GM18951 (cell line): ENCODE measurements at regions not wholly inside any gene's neighbourhood (a gene's known extent, or its start where the extent isn't known, plus 50 kb on each side); places are given as distances from the start of the nearest gene placed in this dataset.
"Not testable (repeated sequence)": the region's sequence is repeated elsewhere in the genome, so short reads cannot be mapped to it uniquely, and the experiment has no call there.

ENCODE experiments used
- in situ Hi-C: fragments of 300-500 bp; cut with MboI; formaldehyde crosslinking; loops from one replicate; pipeline ENCODE4 v1.12.0; 2022; ENCODE audit warnings: low sequenced_read_pairs, mixed read lengths, inconsistent platforms; ENCODE audit not compliant: unreplicated experiment

DNA sequence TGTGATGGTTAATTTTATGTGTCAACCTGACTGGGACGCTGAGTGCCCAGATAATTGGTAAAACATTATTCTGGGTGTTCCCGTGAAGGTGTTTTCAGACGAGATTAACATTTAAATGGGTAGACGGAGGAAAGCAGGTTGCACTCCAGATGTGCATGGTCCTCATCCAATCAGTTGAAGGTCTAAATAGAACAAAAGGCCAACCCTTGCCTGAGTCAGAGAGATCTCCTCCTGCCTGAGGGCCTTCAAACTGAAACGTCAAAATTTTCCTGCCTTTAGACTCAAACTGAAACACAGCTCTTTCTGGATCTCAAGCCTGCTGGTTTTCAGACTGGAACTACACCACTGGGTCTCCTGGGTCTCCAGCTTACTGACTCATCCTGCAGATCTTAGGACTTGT is 73.5 kb downstream of the NPIPA8 start:
- in situ Hi-C loops: not testable (repeated sequence)

DNA sequence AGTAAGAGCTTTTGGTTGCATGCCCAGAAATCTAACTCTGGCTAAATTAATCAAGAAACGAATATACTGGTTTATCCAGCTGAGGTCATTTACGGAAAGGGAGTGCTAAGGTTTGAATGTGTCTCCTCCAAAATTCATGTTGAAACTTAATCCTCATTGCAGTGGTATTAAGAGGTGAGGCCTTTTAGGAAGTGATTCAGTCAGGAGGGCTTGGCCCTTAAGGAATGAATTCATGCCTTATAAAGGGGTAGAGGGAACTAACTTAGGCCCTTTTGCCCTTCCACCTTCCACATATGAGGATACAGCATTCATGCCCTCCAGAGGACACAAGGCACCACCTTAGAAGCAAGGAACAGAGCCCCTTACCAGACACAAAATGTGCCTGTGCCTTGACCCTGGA is 74.7 kb downstream of the NPIPA8 start:
- in situ Hi-C loops: not testable (repeated sequence)

DNA sequence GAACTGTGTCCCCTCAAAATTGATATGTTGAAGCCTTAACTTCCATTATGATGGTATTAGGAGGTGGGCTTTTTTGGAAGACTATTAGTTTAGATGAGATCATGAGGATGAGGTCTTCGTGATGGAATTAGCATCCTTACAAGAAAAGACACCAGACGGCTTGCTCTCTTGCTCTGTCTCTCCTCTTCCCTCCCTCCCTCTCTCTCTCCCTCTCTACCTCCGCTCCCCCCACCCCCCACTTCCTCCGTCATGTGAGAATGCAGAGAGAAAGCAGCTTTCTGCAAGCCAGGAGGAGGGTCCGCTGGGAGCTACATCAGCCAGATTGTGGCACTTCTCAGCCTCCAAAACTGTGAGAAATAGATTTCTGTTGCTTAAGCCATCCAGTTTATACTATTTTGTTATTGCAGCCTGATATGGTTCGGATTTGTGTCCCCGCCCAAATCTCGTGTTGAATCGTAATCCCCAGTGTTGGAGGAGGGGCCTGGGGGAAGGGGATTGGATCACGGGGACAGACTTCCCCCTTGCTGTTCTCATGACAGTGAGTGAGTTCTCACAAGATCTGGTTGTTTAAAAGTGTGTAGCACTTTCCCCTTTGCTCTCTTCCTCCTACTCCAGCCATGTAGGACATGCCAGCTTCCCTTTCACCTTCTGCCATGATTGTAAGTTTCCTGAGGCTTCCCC is 76.9 kb downstream of the NPIPA8 start:
- in situ Hi-C loops: not testable (repeated sequence)

DNA sequence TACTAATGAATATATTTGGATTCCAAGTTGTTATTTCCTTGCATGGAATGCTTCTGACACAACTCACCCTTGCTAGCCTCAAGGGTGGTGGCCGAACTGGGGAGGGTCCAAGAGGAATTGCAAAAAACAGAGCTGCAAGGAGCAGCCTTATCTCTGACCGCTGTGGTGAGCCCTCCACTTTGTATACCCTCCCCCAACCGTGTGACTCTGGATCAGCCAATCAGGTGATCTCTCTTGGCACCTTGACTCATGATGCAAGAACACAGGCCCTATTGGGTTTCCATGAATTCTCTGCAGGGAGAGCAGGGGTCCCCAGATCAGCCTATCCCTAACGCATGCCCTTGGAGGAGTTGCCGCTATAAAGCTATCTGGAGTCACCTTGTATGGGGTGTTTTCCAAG is 83.6 kb downstream of the NPIPA8 start:
- in situ Hi-C loops: not testable (repeated sequence)

DNA sequence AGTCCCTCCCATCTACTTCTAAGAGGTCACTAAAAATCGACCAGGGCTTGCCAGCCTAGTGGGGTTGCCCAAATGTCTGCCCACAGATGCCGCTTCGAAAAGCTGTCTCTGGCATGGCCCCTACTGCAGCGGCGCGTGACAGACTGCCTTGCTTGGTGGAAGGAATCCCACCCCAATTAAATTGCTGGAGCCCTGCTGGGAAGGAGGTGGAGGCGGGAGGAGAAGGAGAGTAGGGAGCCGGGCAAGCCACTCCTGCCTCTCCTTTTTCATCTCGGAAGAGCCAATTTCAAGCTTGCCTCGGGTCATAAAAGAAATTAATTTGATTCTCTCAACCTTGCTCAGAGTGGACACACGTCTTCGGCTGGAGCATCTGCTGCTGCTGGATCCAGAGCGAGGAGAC is 106.0 kb downstream of the NPIPA8 start:
- in situ Hi-C loops: not testable (repeated sequence)

DNA sequence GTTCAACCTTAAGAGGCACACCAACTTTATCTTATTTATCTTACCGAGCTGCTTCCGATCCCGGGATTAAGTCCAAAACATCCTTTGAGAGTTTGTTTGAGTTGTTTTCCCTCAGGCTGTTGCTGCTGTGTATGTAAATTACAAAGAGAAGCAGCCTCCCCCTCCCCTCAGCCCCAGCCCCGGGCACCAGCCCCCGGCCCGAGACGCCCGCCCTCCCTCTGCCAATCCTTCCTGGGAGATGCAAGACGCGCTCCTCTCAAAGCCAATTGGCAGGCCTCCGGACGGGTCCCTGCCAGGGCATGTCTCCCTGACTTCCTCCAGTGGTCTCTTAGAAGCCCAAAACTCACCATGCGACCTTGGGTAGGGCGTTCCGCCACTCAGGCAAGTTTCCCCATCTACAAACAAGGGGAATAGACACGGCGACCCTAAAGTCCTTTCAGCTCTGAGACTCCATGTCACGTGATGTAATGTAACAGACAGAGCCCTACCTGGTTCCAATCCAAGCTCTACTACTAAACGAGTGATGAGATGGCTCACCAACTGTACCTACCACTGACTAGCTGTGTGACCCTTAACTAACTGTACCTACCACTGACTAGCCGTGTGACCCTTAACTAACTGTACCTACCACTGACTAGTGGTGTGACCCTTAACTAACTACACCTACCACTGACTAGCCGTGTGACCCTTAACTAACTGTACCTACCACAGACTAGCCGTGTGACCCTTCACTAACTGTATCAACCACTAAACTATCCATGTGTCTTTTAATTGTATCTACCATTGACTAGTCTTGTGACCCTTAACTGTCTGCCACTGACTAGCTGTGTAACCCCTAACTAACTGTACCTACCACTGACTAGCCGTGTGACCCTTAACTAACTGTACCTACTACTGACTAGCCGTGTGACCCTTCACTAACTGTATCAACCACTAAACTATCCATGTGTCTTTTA is 114.2 kb downstream of the NPIPA8 start:
- in situ Hi-C loops: not testable (repeated sequence)

DNA sequence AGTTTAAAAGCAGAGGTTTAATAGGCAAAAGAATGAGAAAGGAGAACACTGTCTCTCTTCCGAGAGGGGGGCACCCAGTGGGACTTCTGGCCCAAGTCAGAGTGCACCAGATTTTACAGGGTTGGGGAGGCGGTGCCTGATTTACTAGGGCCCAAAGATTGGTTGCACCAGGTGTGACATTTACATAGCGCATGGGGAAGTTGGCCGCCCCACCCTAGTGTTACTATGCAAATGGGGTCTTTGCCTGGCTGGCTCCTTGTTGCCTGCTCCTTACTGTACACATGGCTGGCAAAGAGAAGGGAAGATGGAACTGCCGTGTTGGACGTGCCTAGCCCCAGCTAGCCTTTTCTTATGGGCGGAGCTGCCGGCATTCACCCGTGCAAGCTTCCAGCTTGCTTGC is 118.8 kb downstream of the NPIPA8 start:
- in situ Hi-C loops: not testable (repeated sequence)

DNA sequence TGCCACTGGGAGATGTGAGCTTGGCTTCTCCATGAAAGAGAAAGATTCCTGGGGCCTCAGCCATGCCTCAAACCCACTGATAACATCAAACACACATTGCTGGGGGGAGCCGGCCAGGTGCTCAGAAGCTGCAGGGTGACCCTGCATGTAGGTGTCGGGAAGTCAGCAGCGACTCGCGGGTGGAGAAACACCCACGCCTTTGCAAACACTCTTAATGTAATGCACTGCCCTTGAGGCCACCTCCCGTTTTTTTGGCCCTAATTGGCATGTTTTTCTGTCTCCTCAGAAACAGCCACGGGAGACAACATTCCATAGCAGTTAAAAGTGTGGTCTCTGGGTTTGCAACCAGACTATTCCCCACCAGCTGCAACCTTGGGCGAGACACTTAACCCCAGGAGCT is 119.7 kb downstream of the NPIPA8 start:
- in situ Hi-C loops: not testable (repeated sequence)

DNA sequence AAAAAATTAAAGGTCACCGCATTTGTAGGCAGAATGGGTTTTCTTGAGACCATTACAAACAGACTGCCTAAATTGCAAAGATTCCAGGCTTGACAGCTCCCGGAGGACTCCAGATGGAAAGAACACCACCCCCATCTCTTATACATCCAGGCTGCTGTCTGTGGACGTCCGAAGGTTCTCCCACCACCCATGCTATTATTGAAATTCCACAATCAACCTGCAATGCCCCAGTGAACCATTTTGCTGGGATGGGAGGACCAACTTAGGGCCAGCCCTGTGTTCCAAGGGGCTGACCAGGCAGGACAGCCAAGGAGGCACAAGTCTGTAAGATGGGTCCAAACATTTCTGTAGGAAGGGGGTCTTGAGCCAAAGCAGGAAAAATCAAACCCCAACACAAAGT is 122.7 kb downstream of the NPIPA8 start:
- in situ Hi-C loops: not testable (repeated sequence)

DNA sequence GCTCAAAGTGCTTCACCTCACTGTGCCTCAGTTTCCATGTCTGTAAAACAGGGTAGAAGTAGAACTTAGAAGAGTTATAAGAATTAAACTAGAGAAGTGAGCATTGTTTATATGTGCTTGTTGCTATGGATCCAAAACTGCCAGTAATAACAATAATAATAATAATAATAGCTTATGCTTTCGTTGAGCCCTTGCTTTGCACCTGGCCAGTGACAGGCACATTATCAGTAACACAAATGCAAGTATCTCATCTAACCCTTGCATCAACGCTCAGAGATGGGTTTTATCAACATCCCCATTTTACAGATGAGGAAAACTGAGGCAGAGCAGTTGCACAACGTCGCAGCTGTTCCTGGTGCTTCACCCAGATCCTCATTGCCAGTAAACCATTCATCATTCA is 125.0 kb downstream of the NPIPA8 start:
- in situ Hi-C loops: not testable (repeated sequence)

DNA sequence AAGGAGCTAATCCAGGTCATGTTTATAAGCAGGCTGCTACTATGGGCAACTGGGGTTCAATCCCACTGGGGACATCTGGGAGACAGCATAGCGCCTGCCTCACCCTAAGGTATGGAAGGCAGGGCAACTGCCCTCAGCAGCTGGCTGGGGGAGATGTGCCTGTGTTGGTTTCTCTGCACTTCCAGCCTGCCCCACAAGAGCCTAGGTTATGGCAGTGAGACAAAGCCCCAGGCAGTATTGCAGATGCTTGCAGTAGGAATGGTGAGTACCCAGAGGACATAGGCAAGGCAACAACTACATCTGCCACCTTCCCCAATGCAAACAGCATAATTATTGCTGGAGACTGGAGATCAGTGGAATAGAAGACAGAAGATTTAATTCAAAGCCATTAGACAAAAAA is 131.8 kb downstream of the NPIPA8 start:
- in situ Hi-C loops: not testable (repeated sequence)

DNA sequence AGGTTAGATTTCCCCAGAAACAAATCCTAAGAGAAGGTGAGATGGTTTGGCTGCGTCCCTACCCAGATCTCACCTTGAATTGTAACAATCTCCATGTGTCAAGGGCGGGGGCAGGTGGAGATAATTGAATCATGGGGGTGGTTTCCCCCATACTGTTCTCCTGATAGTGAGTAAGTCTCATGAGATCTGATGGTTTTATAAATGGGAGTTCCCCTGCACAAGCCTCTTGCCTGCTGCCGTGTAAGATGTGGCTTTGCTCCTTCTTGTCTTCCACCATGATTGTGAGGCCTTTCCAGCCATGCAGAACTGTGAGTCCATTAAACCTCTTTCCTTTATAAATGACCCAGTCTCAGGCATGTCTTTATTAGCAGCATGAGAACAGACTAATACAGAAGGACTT is 132.2 kb downstream of the NPIPA8 start:
- in situ Hi-C loops: not testable (repeated sequence)

DNA sequence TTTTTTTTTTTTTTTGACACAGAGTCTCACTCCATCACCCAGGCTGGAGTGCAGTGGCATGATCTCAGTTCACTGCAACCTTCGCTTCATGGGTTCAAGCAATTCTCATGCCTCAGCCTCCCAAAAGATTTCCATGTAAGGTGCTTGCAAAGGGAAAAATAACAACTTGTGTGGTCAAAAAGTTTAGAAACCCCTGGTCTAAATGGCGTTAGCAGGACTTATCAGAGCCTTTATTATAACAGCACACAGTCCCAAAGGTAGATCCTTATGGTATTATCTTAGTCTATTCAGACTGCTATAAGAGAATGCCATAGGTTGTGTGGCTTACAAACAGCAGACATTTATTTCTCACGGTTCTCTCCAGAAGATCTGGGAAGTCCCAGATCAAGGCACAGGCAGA is 135.0 kb downstream of the NPIPA8 start:
- in situ Hi-C loops: not testable (repeated sequence)

DNA sequence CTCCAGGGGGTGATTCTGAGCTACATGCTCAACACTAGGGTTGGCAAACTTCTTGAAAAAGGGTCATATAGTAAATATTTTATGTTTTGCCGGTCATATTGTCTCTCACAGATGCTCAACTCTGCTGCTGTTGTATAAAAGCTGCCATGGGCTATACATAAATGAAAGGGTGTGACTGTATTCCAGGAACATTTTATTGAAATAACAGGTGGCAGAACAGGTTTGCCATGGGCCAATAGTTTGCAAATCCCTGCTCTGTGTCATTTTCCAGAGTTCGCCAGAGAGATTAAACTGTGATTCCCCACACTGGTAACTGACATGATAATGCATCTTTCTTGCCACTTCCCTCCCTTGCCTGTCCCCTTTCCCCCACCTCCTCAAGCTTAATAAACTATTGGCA is 144.1 kb downstream of the NPIPA8 start:
- in situ Hi-C loops: not testable (repeated sequence)

DNA sequence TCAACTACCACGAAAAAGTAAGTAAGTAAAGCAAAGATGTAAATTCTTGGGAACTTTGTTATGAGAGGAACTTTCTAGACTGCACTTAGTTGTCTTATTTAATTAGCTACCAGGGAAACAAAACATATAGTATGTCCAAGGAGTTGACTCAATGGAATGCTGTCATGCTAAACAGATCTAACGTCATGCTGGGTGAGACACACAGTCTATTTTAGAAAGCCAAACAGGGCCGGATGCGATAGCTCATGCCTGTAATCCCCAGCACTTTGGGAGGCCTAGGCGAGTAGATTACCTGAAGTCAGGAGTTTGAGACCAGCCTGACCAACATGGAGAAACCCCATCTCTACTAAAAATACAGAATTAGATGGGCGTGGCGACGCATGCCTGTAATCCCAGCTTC is 146.4 kb downstream of the NPIPA8 start:
- in situ Hi-C loops: not testable (repeated sequence)

DNA sequence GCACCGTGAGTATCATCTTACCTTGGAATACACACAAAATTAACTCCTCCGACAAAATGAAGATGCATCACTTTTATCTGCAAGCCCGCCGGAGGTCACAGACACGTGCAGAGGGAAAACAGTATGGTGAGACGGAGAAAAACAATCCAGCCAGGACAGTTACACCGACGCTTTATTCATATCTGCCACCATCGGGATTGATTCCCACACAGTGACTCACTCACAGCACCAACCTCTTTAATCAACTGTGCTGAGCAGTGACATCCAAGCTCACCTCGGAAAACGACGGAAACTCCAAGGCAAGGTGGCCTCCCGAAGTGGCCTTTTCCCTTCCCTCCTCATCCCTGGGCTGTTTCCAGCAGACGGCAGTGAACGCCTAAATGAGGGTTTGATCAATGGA is 151.8 kb downstream of the NPIPA8 start:
- in situ Hi-C loops: not testable (repeated sequence)

DNA sequence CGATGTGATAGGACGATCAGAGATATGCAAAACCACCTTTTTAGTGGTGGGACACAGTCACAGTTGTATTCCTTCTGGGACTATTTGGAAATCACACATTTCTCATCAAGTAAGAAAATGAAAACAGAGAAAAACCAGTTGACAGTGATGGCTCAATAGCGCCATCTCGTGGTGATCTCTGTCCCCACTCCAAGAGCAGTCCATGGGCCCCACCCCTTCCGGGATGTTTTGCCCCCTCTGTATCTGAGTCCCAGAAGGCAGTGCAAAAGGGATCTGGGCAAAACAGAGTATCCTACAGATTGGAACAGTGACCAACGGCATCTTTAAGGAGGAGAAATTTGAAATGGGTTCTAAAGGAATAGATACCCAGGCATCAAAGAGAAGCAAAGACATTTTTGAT is 155.5 kb downstream of the NPIPA8 start:
- in situ Hi-C loops: not testable (repeated sequence)

DNA sequence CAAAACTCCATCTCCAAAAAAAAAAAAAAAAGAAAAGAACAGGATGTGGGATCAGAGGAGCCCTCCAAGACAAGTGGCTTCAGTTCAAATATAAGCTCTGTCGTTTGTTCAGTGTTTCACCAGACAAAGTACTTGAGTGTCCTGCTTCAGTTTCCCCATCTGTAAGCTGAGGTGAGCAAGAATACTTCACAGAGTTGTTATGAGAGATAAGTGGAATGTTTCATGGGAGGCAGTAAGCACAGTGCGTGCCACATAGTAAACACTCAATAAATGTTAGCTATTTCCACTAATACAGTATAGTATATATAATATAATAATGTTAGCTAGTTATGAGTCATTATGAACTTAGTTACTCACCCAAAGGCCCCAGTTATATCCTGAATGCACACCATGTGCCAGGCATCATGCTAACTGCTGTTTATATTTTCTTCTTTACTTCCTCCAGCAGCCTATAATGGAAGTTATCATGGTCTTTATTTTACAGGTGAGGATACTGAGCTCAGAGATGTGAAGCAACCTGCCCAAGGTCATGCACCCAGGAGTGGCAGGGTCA is 162.5 kb downstream of the NPIPA8 start:
- in situ Hi-C loops: loop anchor here (25.0 kb wide), 1 partner anchor 1637 kb away; no protein-coding TSS in a partner anchor

DNA sequence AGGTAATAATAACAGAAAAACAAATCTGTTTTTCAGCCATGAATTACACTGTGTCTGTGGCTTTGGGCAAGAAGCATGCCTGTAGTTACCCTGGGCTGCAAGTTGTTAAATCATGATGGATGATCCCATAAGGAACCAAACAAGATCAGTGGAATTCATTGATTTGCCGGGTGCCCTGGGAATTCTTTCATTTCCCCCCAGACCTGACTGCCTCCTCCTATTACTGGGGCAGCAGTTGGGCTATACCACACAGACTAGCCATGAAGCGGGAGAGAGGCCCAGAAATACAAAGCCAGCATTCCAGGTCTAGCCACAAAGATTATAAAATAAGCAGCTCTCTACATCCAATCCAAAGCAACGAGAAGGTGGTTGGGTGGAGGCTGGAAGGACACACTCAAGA is 174.2 kb downstream of the NPIPA8 start:
- in situ Hi-C loops: loop anchor here (25.0 kb wide), 1 partner anchor 1625 kb away; no protein-coding TSS in a partner anchor

DNA sequence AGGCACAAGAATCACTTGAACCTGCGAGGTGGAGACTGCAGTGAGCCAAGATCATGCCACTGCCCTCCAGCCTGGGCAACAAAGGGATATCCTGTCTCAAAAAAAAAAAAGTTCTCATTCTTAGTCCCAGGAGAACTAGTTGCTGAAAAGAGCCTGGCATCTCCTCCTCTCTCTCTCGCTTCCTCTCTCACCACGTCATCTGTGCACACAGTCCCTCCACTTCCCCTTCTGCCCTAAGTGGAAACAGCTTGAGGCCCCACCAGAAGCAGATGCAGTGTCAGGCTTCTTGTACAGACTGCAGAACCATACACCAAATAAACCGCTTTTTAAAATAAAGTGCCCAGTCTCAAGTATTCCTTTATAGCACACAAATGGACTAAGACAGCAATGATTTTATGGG is 175.3 kb downstream of the NPIPA8 start:
- in situ Hi-C loops: loop anchor here (25.0 kb wide), 1 partner anchor 1624 kb away; no protein-coding TSS in a partner anchor

DNA sequence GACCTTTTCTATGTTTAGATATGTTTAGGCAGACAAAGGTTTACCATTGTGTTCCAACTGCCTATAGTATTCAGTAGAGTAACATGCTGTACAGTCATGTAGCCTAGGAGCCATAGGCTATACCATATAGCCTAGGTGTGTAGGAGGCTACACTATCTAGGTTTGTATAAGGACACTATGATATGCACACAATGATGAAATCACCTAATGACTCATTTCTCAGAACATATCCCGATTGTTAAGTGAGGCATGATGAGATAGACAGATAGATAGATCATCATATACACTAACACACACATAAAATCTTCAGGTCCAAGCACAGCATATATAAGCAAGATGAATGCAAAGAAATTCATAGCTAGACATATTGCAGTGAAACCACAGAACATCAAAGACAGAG is 177.4 kb downstream of the NPIPA8 start:
- in situ Hi-C loops: loop anchor here (25.0 kb wide), 1 partner anchor 1622 kb away; no protein-coding TSS in a partner anchor
